Suprapubic skin (tissue), 4 donors: ENCODE measurements at regions not wholly inside any gene's neighbourhood (a gene's known extent, or its start where the extent isn't known, plus 50 kb on each side); places are given as distances from the start of the nearest gene placed in this dataset.
A peak's percentile ranks its signal among the peaks of the same experiment; 100 is the strongest.

Experiments
- DNase-seq, 2 donors: peaks; one replicate each; pipeline ENCODE4 v3.0.0-alpha.2; 2019; ENCODE audit warnings: low spot score in 2 of 2
- H3K27ac ChIP-seq: fragments of 200-600 bp; sonication (generic); one replicate; pipeline ENCODE4 v1.5.1; 2019
- H3K27me3 ChIP-seq: fragments of 200-600 bp; sonication (generic); one replicate; pipeline ENCODE4 v1.5.1; 2019
- H3K36me3 ChIP-seq: fragments of 200-600 bp; sonication (generic); one replicate; pipeline ENCODE4 v1.5.1; 2019
- H3K4me1 ChIP-seq: fragments of 200-600 bp; sonication (generic); one replicate; pipeline ENCODE4 v1.5.1; 2019
- H3K4me3 ChIP-seq: fragments of 200-600 bp; sonication (generic); one replicate; pipeline ENCODE4 v1.5.1; 2019; ENCODE audit warnings: mild to moderate bottlenecking
- H3K9me3 ChIP-seq: fragments of 200-600 bp; sonication (generic); one replicate; pipeline ENCODE4 v1.5.1; 2019
- CTCF ChIP-seq, 2 donors: fragments of 200-600 bp in 1 of 2; fragments of 450-650 bp in 1 of 2; sonication (generic) in 1 of 2; IDR thresholded peaks; one replicate each; pipeline ENCODE4 v1.5.1; 2016 to 2019; ENCODE audit warnings: antibody characterized with exemption in 2 of 2, mild to moderate bottlenecking in 1 of 2, moderate library complexity in 1 of 2
- EP300 ChIP-seq: sonication (generic); formaldehyde crosslinking; IDR thresholded peaks from one replicate; pipeline ENCODE4 v1.6.1; 2017; ENCODE audit warnings: antibody characterized with exemption
- POLR2A ChIP-seq, 2 donors: fragments of 450-650 bp; IDR thresholded peaks; one replicate each; pipeline ENCODE4 v1.6.1; 2017; ENCODE audit warnings: antibody characterized with exemption in 2 of 2, mild to moderate bottlenecking in 2 of 2, moderate library complexity in 2 of 2
- POLR2AphosphoS5 ChIP-seq, 3 donors: sonication (generic); formaldehyde crosslinking; IDR thresholded peaks; one replicate each; pipeline ENCODE4 v1.6.1; 2017; ENCODE audit warnings: antibody characterized with exemption in 3 of 3
- WGBS: methylation state at CpG from one replicate; pipeline ENCODE4 v1.1.5; 2018; 5-methylcytosine and 5-hydroxymethylcytosine counted together

- Histone ChIP-seq H3K27ac (no peak overlapping the region), H3K27me3 (no peaks in the 10 kb centered on the region), H3K4me1 (no peaks in the 10 kb centered on the region), H3K36me3 (no peaks in the 10 kb centered on the region), H3K9me3 (no peaks in the 10 kb centered on the region), H3K4me3 (no peak overlapping the region)
- no peak for DNase-seq
- TF ChIP-seq CTCF (IDR thresholded peaks at IDR 0.05): no peak
- TF ChIP-seq EP300: no peak
- TF ChIP-seq POLR2AphosphoS5 (IDR thresholded peaks at IDR 0.05): no peak
- 86% methylated on average over 2 of the region's 2 CpGs for WGBS
Observed at GRCh38 chr10:10903620-10904019, 114.1 kb upstream of the CELF2 start.

DNA sequence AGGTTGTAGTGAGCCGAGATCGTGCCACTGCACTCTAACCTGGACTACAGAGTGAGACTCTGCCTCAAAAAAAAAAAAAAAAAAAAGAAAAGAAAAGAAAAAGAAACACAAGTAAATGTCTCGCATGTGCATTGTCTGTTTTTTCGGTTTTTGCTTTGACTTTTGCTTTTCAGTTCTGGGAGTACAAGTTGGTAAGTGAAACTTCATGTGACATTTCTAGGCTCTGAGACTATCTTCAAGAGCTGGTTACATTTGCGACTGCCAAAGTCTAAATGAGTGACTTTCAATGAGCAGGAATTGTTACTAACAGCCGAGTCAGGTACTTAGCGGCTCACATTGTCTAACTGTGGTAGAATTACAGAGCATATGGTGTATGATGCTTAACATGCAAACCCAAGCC is 107.0 kb upstream of the CELF2 start:
- H3K27me3 ChIP-seq: no peaks in the 10 kb centered on the region
- no peaks in the 10 kb centered on the region for H3K36me3 ChIP-seq
- peaks cover 6% of the 10 kb centered on the region for H3K4me1 ChIP-seq
- H3K4me3 ChIP-seq: no peak overlapping the region
- 94% methylated on average over 7 of the region's 7 CpGs for WGBS
- peak overlapping the region; percentile 42 for H3K27ac ChIP-seq
- no peaks in the 10 kb centered on the region for H3K9me3 ChIP-seq
- no peak for DNase-seq
- TF ChIP-seq EP300 (no peak), POLR2AphosphoS5 (IDR thresholded peaks at IDR 0.05) (no peak), CTCF (IDR thresholded peaks at IDR 0.05) (no peak), POLR2A (IDR thresholded peaks at IDR 0.05) (no peak)

DNA sequence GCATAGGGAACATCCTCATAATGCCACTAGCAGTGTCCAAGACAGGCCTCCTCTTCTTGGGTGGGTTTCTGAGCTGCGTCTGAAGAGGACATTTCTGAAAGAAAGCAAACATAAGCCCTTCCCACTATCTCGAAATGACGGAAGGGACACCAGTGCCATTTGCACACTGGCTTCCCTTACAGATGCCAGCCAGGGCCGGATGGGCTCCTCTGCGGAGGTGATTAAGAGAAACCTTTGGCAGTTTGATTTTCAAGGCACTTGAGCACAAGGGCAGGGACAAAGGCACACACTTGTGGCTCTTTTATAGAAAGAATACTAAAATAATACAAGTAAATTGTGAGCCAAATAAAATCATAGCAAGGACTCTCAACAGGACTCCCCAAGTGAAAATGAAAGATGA is 106.6 kb upstream of the CELF2 start:
- WGBS: 78% methylated on average over 5 of the region's 5 CpGs
- no peak for DNase-seq
- Histone ChIP-seq H3K4me1 (peaks cover 6% of the 10 kb centered on the region), H3K27me3 (no peaks in the 10 kb centered on the region), H3K27ac (peak overlapping the region; percentile 42), H3K9me3 (no peaks in the 10 kb centered on the region), H3K4me3 (peak overlapping the region; percentile 26), H3K36me3 (no peaks in the 10 kb centered on the region)
- TF ChIP-seq POLR2AphosphoS5 (IDR thresholded peaks at IDR 0.05) (no peak), CTCF (IDR thresholded peaks at IDR 0.05) (no peak), POLR2A (IDR thresholded peaks at IDR 0.05) (no peak), EP300 (no peak)

GRCh38 chr10:10911471-10911921 is 106.2 kb upstream of the CELF2 start:
- TF ChIP-seq EP300 (no peak), POLR2AphosphoS5 (IDR thresholded peaks at IDR 0.05) (no peak), CTCF (IDR thresholded peaks at IDR 0.05) (no peak), POLR2A (IDR thresholded peaks at IDR 0.05) (no peak)
- WGBS: 38% methylated on average over 17 of the region's 17 CpGs
- peak; percentile 83 to 89 for DNase-seq
- H3K9me3 ChIP-seq: no peaks in the 10 kb centered on the region
- no peaks in the 10 kb centered on the region for H3K27me3 ChIP-seq
- H3K27ac ChIP-seq: peak overlapping the region; percentile 59
- H3K4me3 ChIP-seq: peak overlapping the region; percentile 26
- peaks cover 6% of the 10 kb centered on the region for H3K4me1 ChIP-seq
- H3K36me3 ChIP-seq: no peaks in the 10 kb centered on the region

DNA sequence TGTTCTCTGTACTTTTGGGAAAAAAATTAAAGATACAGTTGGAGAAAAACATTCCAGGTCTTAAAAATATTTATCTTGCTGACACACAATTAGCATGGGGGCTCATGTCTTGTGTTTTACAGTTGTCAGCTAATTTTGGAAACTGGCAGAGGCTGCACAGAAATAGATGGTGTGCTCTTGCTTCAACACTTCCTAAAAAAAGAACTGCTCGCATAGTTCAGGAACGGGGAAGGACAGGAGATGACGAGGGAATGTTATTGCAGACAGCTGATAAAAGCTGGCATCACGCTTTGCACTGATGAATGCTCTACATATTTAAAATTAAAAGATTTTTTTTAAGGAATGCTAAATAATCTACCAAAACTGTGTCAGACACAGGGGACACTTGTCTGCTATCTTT is 103.5 kb upstream of the CELF2 start:
- no peak for DNase-seq
- Histone ChIP-seq H3K9me3 (no peaks in the 10 kb centered on the region), H3K36me3 (no peaks in the 10 kb centered on the region), H3K4me3 (no peak overlapping the region), H3K27me3 (no peaks in the 10 kb centered on the region), H3K27ac (no peak overlapping the region), H3K4me1 (peaks cover 6% of the 10 kb centered on the region)
- 39% methylated on average over 4 of the region's 4 CpGs for WGBS
- TF ChIP-seq POLR2A (IDR thresholded peaks at IDR 0.05) (no peak), POLR2AphosphoS5 (IDR thresholded peaks at IDR 0.05) (no peak), CTCF (IDR thresholded peaks at IDR 0.05) (no peak), EP300 (no peak)
